Right atrium auricular region (tissue), 2 donors: ENCODE measurements at regions not wholly inside any gene's neighbourhood (a gene's known extent, or its start where the extent isn't known, plus 50 kb on each side); places are given as distances from the start of the nearest gene placed in this dataset.

Source experiments
- DNase-seq: peaks from one replicate; pipeline ENCODE4 v3.0.0-alpha.2; 2019; ENCODE audit warnings: low spot score
- H3K27ac ChIP-seq, 2 donors: fragments of 200-600 bp; sonication (generic); 1 replicate in 1 of 2; 2 replicates in 1 of 2; pipeline ENCODE4 v1.5.1; 2016 to 2019
- H3K27me3 ChIP-seq, 2 donors: fragments of 200-600 bp; sonication (generic); one replicate each; pipeline versions ENCODE4 v1.5.1 to v1.6.0; 2017 to 2019
- H3K36me3 ChIP-seq: fragments of 200-600 bp; sonication (generic); one replicate; pipeline ENCODE4 v1.5.1; 2016
- H3K4me1 ChIP-seq, 2 donors: fragments of 200-600 bp; sonication (generic); one replicate each; pipeline versions ENCODE4 v1.5.1 to v1.6.0; 2017 to 2019
- H3K4me3 ChIP-seq, 2 donors: fragments of 200-600 bp; sonication (generic); 1 replicate in 1 of 2; 2 replicates in 1 of 2; pipeline ENCODE4 v1.5.1; 2017 to 2019; ENCODE audit warnings: mild to moderate bottlenecking in 1 of 2, moderate library complexity in 1 of 2
- H3K9me3 ChIP-seq, 2 donors: fragments of 200-600 bp; sonication (generic); one replicate each; pipeline ENCODE4 v1.5.1; 2019
- CTCF ChIP-seq, 2 donors: fragments of 200-600 bp; sonication (generic); IDR thresholded peaks; one replicate each; pipeline ENCODE4 v1.5.1; 2019; ENCODE audit warnings: antibody characterized with exemption in 2 of 2

- no peak for TF ChIP-seq CTCF (IDR thresholded peaks at IDR 0.05)
- Histone ChIP-seq H3K4me3 (no peak overlapping the region), H3K27me3 (no peaks in the 10 kb centered on the region), H3K36me3 (no peaks in the 10 kb centered on the region), H3K9me3 (no peaks in the 10 kb centered on the region), H3K27ac (no peak overlapping the region), H3K4me1 (no peaks in the 10 kb centered on the region)
- no peak for DNase-seq
Observed at GRCh38 chr12:30092983-30093617, 309.4 kb upstream of the TMTC1 start.

- no peak for DNase-seq
- Histone ChIP-seq H3K27ac (no peak overlapping the region), H3K27me3 (no peaks in the 10 kb centered on the region), H3K36me3 (no peaks in the 10 kb centered on the region), H3K4me1 (no peaks in the 10 kb centered on the region), H3K4me3 (no peak overlapping the region), H3K9me3 (no peaks in the 10 kb centered on the region)
- TF ChIP-seq CTCF (IDR thresholded peaks at IDR 0.05) = no peak
Observed at GRCh38 chr12:30090258-30090657, 306.5 kb upstream of the TMTC1 start.

- TF ChIP-seq CTCF (IDR thresholded peaks at IDR 0.05) = no peak
- Histone ChIP-seq H3K36me3 (no peaks in the 10 kb centered on the region), H3K4me3 (no peak overlapping the region), H3K4me1 (no peaks in the 10 kb centered on the region), H3K9me3 (no peaks in the 10 kb centered on the region), H3K27me3 (no peaks in the 10 kb centered on the region), H3K27ac (no peak overlapping the region)
- DNase-seq = no peak
Observed at GRCh38 chr12:30088259-30088995, 304.7 kb upstream of the TMTC1 start.

- H3K4me1 ChIP-seq = no peaks in the 10 kb centered on the region
- no peak overlapping the region for H3K27ac ChIP-seq
- no peak overlapping the region for H3K4me3 ChIP-seq
- no peaks in the 10 kb centered on the region for H3K9me3 ChIP-seq
- DNase-seq = no peak
- no peaks in the 10 kb centered on the region for H3K36me3 ChIP-seq
- no peak for TF ChIP-seq CTCF (IDR thresholded peaks at IDR 0.05)
- no peaks in the 10 kb centered on the region for H3K27me3 ChIP-seq
Observed at GRCh38 chr12:30082381-30082780, 298.6 kb upstream of the TMTC1 start.

- Histone ChIP-seq H3K4me1 (no peaks in the 10 kb centered on the region), H3K27ac (no peak overlapping the region), H3K4me3 (no peak overlapping the region), H3K36me3 (no peaks in the 10 kb centered on the region), H3K9me3 (no peaks in the 10 kb centered on the region), H3K27me3 (no peaks in the 10 kb centered on the region)
- no peak for TF ChIP-seq CTCF (IDR thresholded peaks at IDR 0.05)
- DNase-seq = no peak
Observed at GRCh38 chr12:30074916-30075315, 291.2 kb upstream of the TMTC1 start.
